ENCODE measurements at regions not wholly inside any gene's neighbourhood (a gene's known extent, or its start where the extent isn't known, plus 50 kb on each side); places are given as distances from the start of the nearest gene placed in this dataset.
A peak's percentile ranks its signal among the peaks of the same experiment; 100 is the strongest.

DNA sequence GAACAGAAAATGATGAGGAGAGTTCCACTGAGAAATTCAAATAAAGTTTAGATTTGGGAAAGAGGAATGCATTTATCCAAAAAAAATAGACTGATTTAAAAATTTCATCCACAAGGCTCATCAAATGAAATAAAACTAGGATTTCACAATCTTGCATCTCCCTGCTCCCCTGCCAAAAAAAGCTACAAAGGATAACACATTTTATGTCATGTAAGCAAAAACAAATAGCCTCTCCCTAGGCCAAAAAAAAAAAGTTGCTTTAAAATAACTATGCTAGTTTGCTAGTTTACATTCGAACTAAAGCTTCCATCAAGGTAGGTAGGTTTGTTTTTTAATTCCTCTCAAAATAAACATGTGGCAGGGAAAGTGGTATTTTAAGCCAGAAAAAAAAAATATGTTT is 465.5 kb upstream of the ID2 start:
- H3K9ac ChIP-seq (ENCODE audit: low read depth, low read length, poor library complexity, severe bottlenecking) = no peak overlapping the region
- no peaks in the 10 kb centered on the region for H3K79me2 ChIP-seq (ENCODE audit: insufficient read depth, low read length)
- H3K4me1 ChIP-seq (ENCODE audit: insufficient read depth, low read length, poor library complexity, severe bottlenecking) = peaks cover 8% of the 10 kb centered on the region
- no peaks in the 10 kb centered on the region for H3K27me3 ChIP-seq (ENCODE audit: insufficient read depth, low read length, poor library complexity, severe bottlenecking)
- H3K36me3 ChIP-seq (ENCODE audit: insufficient read depth, low read length) = no peaks in the 10 kb centered on the region
- H3K9me3 ChIP-seq (ENCODE audit: insufficient read depth, low read depth, low read length) = no peaks in the 10 kb centered on the region
- no peaks in the 10 kb centered on the region for H4K20me1 ChIP-seq (ENCODE audit: insufficient read depth, low read length, poor library complexity, severe bottlenecking)
- TF ChIP-seq, protein P1, sequence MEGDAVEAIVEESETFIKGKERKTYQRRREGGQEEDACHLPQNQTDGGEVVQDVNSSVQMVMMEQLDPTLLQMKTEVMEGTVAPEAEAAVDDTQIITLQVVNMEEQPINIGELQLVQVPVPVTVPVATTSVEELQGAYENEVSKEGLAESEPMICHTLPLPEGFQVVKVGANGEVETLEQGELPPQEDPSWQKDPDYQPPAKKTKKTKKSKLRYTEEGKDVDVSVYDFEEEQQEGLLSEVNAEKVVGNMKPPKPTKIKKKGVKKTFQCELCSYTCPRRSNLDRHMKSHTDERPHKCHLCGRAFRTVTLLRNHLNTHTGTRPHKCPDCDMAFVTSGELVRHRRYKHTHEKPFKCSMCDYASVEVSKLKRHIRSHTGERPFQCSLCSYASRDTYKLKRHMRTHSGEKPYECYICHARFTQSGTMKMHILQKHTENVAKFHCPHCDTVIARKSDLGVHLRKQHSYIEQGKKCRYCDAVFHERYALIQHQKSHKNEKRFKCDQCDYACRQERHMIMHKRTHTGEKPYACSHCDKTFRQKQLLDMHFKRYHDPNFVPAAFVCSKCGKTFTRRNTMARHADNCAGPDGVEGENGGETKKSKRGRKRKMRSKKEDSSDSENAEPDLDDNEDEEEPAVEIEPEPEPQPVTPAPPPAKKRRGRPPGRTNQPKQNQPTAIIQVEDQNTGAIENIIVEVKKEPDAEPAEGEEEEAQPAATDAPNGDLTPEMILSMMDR (conservative IDR thresholded peaks at IDR 0.05; ENCODE audit: low read length) = no peak
- no peak for TF ChIP-seq EZH2phosphoT487 (IDR thresholded peaks at IDR 0.05; ENCODE audit: borderline replicate concordance)
- H3F3A ChIP-seq (ENCODE audit: low read depth) = no peaks in the 10 kb centered on the region
- no peak overlapping the region for H3K4me2 ChIP-seq (ENCODE audit: low read depth, low read length, poor library complexity, severe bottlenecking)
- no peak overlapping the region for H3K4me3 ChIP-seq (ENCODE audit: low read length, poor library complexity, severe bottlenecking)
- no peaks in the 10 kb centered on the region for H3K9me2 ChIP-seq (replicated peaks; ENCODE audit: low read depth, low read length)
- H2AFZ ChIP-seq (ENCODE audit: low read length) = no peak overlapping the region

GRCh38 chr2:8217468-8218030 is 464.3 kb upstream of the ID2 start:
- no peak overlapping the region for H3K4me2 ChIP-seq (ENCODE audit: low read depth, low read length, poor library complexity, severe bottlenecking)
- TF ChIP-seq, protein P1 (conservative IDR thresholded peaks at IDR 0.05; ENCODE audit: low read length) = no peak
- TF ChIP-seq EZH2phosphoT487 (IDR thresholded peaks at IDR 0.05; ENCODE audit: borderline replicate concordance) = no peak

DNA sequence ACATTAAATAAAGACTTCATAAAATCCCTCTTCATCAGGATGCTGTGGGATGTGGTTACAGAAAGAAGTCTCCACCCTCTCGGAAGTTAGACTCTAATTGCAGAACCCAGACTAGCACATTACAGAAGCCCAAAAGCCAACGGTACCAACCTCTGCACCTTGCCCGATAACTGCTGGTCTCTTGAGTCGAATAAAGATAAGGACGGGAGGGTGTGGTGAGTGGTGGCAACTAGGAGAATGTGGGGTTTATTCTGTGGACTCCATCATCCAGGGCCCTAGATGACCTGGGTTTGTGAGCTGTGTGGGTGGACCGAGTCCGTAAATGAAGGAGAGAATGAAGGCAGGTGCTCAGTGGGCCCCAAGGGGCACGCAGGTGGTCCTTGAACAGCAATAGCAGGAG is 462.8 kb upstream of the ID2 start:
- no peaks in the 10 kb centered on the region for H3K36me3 ChIP-seq (ENCODE audit: insufficient read depth, low read length)
- H3K79me2 ChIP-seq (ENCODE audit: insufficient read depth, low read length) = no peaks in the 10 kb centered on the region
- H3K9me3 ChIP-seq (ENCODE audit: insufficient read depth, low read depth, low read length) = no peaks in the 10 kb centered on the region
- H3K4me2 ChIP-seq (ENCODE audit: low read depth, low read length, poor library complexity, severe bottlenecking) = no peak overlapping the region
- no peaks in the 10 kb centered on the region for H3F3A ChIP-seq (ENCODE audit: low read depth)
- TF ChIP-seq EZH2phosphoT487 (IDR thresholded peaks at IDR 0.05; ENCODE audit: borderline replicate concordance) = no peak
- TF ChIP-seq, protein P1 (conservative IDR thresholded peaks at IDR 0.05; ENCODE audit: low read length) = no peak
- no peaks in the 10 kb centered on the region for H3K9me2 ChIP-seq (replicated peaks; ENCODE audit: low read depth, low read length)
- no peak overlapping the region for H3K9ac ChIP-seq (ENCODE audit: low read depth, low read length, poor library complexity, severe bottlenecking)
- no peak overlapping the region for H2AFZ ChIP-seq (ENCODE audit: low read length)
- H3K4me1 ChIP-seq (ENCODE audit: insufficient read depth, low read length, poor library complexity, severe bottlenecking) = peaks cover 4% of the 10 kb centered on the region
- H4K20me1 ChIP-seq (ENCODE audit: insufficient read depth, low read length, poor library complexity, severe bottlenecking) = no peaks in the 10 kb centered on the region
- no peaks in the 10 kb centered on the region for H3K27me3 ChIP-seq (ENCODE audit: insufficient read depth, low read length, poor library complexity, severe bottlenecking)
- no peak overlapping the region for H3K4me3 ChIP-seq (ENCODE audit: low read length, poor library complexity, severe bottlenecking)

More at GRCh38 chr2:8217468-8218030, 464.3 kb upstream of the ID2 start:
- Histone ChIP-seq H4K20me1 (ENCODE audit: insufficient read depth, low read length, poor library complexity, severe bottlenecking) (no peaks in the 10 kb centered on the region), H3K4me1 (ENCODE audit: insufficient read depth, low read length, poor library complexity, severe bottlenecking) (peaks cover 5% of the 10 kb centered on the region), H3K9me2 (replicated peaks; ENCODE audit: low read depth, low read length) (no peaks in the 10 kb centered on the region), H3K9me3 (ENCODE audit: insufficient read depth, low read depth, low read length) (no peaks in the 10 kb centered on the region), H3F3A (ENCODE audit: low read depth) (no peaks in the 10 kb centered on the region), H3K4me3 (ENCODE audit: low read length, poor library complexity, severe bottlenecking) (no peak overlapping the region), H3K79me2 (ENCODE audit: insufficient read depth, low read length) (no peaks in the 10 kb centered on the region), H3K9ac (ENCODE audit: low read depth, low read length, poor library complexity, severe bottlenecking) (no peak overlapping the region), H2AFZ (ENCODE audit: low read length) (peak overlapping the region; percentile 8; the same call in 1 of the 2 replicates), H3K36me3 (ENCODE audit: insufficient read depth, low read length) (no peaks in the 10 kb centered on the region), H3K27me3 (ENCODE audit: insufficient read depth, low read length, poor library complexity, severe bottlenecking) (no peaks in the 10 kb centered on the region)

All from Loucy (cell line).